Gastrocnemius medialis (tissue), 4 donors: ENCODE measurements at regions not wholly inside any gene's neighbourhood (a gene's known extent, or its start where the extent isn't known, plus 50 kb on each side); places are given as distances from the start of the nearest gene placed in this dataset.

Experiments
- ATAC-seq, 2 donors: fragments of 150-250 bp; one replicate each; pipeline ENCODE4 v1.9.1; 2016
- DNase-seq, 2 donors: peaks; one replicate each; pipeline ENCODE4 v3.0.0-alpha.2; 2019
- H3K27ac ChIP-seq, 4 donors: fragments of 200-600 bp; sonication (generic); 1 replicate in 1 of 4; 2 replicates in 3 of 4; pipeline ENCODE4 v1.5.1; 2016 to 2018; ENCODE audit warnings: mild to moderate bottlenecking in 2 of 4, moderate library complexity in 1 of 4
- H3K27me3 ChIP-seq, 3 donors: fragments of 200-600 bp; sonication (generic) in 2 of 3; 1 replicate in 1 of 3; 2 replicates in 2 of 3; pipeline versions ENCODE4 v1.5.1 to v1.6.0; 2016 to 2019; ENCODE audit warnings: mild to moderate bottlenecking in 1 of 3, moderate library complexity in 1 of 3
- H3K36me3 ChIP-seq, 2 donors: fragments of 200-600 bp; sonication (generic) in 1 of 2; one replicate each; pipeline ENCODE4 v1.5.1; 2017 to 2018
- H3K4me1 ChIP-seq, 2 donors: fragments of 200-600 bp; sonication (generic) in 1 of 2; one replicate each; pipeline ENCODE4 v1.5.1; 2016 to 2017; ENCODE audit warnings: mild to moderate bottlenecking in 2 of 2
- H3K4me3 ChIP-seq, 4 donors: fragments of 200-600 bp; sonication (generic) in 3 of 4; 1 replicate in 1 of 4; 2 replicates in 3 of 4; pipeline ENCODE4 v1.5.1; 2016 to 2019; ENCODE audit warnings: mild to moderate bottlenecking in 2 of 4
- H3K9me3 ChIP-seq, 3 donors: fragments of 200-600 bp; sonication (generic) in 2 of 3; 1 replicate in 1 of 3; 2 replicates in 2 of 3; pipeline ENCODE4 v1.5.1; 2016 to 2019
- POLR2A ChIP-seq, 2 donors: fragments of 450-650 bp; IDR thresholded peaks; one replicate each; pipeline ENCODE4 v1.6.1; 2017; ENCODE audit warnings: antibody characterized with exemption in 2 of 2, mild to moderate bottlenecking in 2 of 2, moderate library complexity in 2 of 2
- in situ Hi-C, 4 donors: fragments of 200-750 bp; cut with MboI; loops; one replicate each; pipeline versions ENCODE4 v1.15.0 to v1.8.0; 2017; ENCODE audit warnings: low sequenced_read_pairs in 4 of 4
- intact Hi-C: fragments of 100-400 bp; cut with DNase I; formaldehyde crosslinking; loops from one replicate; pipeline ENCODE4 v1.15.1; 2023; ENCODE audit warnings: low total_unique reads
- TF ChIP-seq, protein P1 (sequence below), 5 experiments: fragments of 450-650 bp in 3 of 5; fragments of 200-600 bp in 2 of 5; sonication (generic) in 2 of 5; IDR thresholded peaks in 4 of 5; conservative IDR thresholded peaks in 1 of 5; 1 replicate in 4 of 5; 2 replicates in 1 of 5; pipeline ENCODE4 v1.5.1; 2016 to 2019; ENCODE audit warnings: antibody characterized with exemption in 5 of 5, mild to moderate bottlenecking in 3 of 5, moderate library complexity in 3 of 5

DNA sequence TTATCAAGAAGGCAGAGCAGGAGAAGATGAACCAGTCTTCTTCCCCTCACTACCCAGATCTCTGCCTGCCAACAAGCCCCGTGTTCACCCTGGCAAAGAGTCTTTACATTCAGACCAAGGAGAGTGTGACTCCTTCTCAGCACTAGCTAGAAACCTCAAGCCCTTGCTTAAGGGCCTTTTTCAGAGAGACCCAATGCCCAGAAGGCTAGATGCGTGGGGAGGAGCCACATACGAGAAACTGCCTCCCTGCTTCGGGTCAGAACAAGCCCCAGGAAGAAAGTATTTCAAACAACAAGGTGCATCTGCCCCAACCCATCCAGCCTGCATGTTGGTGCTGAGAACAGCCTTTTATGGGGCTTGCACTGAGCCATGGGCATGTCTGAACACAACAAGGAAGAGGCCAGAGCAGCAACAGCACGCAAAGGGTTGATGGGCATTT lies 152.7 kb upstream of the CAMK1G start:
- ATAC-seq = no peak
- H3K27me3 ChIP-seq = no peaks in the 10 kb centered on the region
- H3K36me3 ChIP-seq = no peaks in the 10 kb centered on the region
- H3K27ac ChIP-seq = no peak overlapping the region
- intact Hi-C loops (no loop called here), in situ Hi-C loops (no loop called here)
- H3K4me3 ChIP-seq = no peak overlapping the region
- TF ChIP-seq, protein P1, sequence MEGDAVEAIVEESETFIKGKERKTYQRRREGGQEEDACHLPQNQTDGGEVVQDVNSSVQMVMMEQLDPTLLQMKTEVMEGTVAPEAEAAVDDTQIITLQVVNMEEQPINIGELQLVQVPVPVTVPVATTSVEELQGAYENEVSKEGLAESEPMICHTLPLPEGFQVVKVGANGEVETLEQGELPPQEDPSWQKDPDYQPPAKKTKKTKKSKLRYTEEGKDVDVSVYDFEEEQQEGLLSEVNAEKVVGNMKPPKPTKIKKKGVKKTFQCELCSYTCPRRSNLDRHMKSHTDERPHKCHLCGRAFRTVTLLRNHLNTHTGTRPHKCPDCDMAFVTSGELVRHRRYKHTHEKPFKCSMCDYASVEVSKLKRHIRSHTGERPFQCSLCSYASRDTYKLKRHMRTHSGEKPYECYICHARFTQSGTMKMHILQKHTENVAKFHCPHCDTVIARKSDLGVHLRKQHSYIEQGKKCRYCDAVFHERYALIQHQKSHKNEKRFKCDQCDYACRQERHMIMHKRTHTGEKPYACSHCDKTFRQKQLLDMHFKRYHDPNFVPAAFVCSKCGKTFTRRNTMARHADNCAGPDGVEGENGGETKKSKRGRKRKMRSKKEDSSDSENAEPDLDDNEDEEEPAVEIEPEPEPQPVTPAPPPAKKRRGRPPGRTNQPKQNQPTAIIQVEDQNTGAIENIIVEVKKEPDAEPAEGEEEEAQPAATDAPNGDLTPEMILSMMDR (IDR thresholded peaks at IDR 0.05 in 4 of 5, conservative IDR thresholded peaks at IDR 0.05 in 1 of 5) = no peak
- no peak for TF ChIP-seq POLR2A (IDR thresholded peaks at IDR 0.05)
- H3K4me1 ChIP-seq = no peaks in the 10 kb centered on the region
- H3K9me3 ChIP-seq = no peaks in the 10 kb centered on the region
- DNase-seq = no peak

DNA sequence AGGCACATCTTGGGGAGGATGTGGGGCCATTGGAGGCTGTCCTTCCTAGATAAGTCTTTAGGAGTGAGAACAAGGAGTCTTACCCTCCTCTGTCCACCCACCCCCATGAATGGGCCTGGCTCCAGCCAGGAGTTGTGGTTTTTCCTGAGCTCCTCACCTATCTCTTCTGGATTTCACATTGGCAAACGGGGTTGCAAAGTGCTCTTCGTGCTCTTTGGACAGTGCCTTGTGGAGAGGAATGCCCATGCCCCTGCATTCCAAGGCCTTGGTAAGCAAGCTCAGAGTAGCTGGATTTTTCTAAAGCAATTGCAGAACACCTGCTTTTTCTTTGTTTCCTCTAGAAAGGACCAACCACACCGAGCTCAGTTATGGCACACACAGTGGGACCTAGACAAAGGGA lies 152.1 kb upstream of the CAMK1G start:
- ATAC-seq (no peak), DNase-seq (no peak)
- intact Hi-C loops = no loop called here
- Histone ChIP-seq H3K27me3 (no peaks in the 10 kb centered on the region), H3K4me3 (no peak overlapping the region), H3K4me1 (no peaks in the 10 kb centered on the region), H3K9me3 (no peaks in the 10 kb centered on the region), H3K27ac (no peak overlapping the region), H3K36me3 (no peaks in the 10 kb centered on the region)
- no peak for TF ChIP-seq POLR2A (IDR thresholded peaks at IDR 0.05)
- TF ChIP-seq, protein P1 (IDR thresholded peaks at IDR 0.05 in 4 of 5, conservative IDR thresholded peaks at IDR 0.05 in 1 of 5) = no peak
- in situ Hi-C loops = no loop called here

DNA sequence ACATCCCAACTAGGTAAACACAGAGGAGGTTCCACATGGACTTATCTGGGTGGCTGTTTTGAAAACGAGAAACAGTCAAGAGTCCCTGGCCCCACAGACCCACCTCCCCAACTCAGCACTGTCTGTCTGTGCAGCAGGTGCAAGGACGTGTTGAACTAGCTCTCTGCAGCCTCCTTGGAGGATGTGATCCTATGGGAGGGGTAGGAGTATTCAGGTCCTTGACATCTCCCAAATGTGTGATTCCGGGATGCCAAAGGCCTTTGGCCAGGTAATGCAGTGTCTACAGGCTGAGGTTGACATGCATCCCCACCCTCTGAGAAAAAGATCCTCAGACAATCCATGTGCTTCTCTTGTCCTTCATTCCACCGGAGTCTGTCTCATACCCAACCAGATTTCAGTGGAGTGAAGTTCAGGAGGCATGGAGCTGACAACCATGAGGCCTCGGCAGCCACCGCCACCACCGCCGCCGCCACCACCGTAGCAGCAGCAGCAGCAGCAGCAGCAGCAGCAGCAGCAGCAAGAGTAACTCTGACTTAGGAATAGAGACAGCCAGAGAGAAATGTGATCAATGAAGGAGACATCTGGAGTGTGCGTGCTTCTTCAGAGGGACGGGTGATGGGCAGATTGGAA lies 151.6 kb upstream of the CAMK1G start:
- intact Hi-C loops = no loop called here
- H3K4me1 ChIP-seq = no peaks in the 10 kb centered on the region
- H3K9me3 ChIP-seq = no peaks in the 10 kb centered on the region
- no peaks in the 10 kb centered on the region for H3K36me3 ChIP-seq
- no peaks in the 10 kb centered on the region for H3K27me3 ChIP-seq
- H3K4me3 ChIP-seq = no peak overlapping the region
- TF ChIP-seq, protein P1 (IDR thresholded peaks at IDR 0.05 in 4 of 5, conservative IDR thresholded peaks at IDR 0.05 in 1 of 5) = no peak
- TF ChIP-seq POLR2A (IDR thresholded peaks at IDR 0.05) = no peak
- DNase-seq (no peak), ATAC-seq (no peak)
- H3K27ac ChIP-seq = no peak overlapping the region
- in situ Hi-C loops = no loop called here

DNA sequence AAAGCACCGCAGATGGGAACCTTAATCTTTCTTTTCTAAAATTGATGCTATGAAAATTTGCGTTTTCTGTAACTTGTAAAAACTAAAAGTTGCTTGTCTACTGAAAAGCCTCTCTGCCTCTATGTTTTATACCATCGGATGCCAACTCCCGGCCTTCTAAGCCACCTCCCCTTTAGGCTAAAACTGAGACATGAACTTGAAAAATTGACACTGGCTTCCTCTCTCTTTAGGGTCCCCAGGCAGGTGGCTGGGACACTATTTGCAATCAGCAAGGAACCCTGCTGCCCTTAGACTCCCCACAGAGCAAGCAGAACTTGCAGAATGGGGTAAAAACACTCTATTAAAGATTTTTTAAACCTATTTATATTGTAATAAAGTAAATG lies 151.1 kb upstream of the CAMK1G start:
- Histone ChIP-seq H3K4me1 (no peaks in the 10 kb centered on the region), H3K4me3 (no peak overlapping the region), H3K27me3 (no peaks in the 10 kb centered on the region), H3K36me3 (no peaks in the 10 kb centered on the region), H3K9me3 (no peaks in the 10 kb centered on the region), H3K27ac (no peak overlapping the region)
- intact Hi-C loops = no loop called here
- in situ Hi-C loops = no loop called here
- no peak for TF ChIP-seq POLR2A (IDR thresholded peaks at IDR 0.05)
- no peak for DNase-seq
- no peak for ATAC-seq

DNA sequence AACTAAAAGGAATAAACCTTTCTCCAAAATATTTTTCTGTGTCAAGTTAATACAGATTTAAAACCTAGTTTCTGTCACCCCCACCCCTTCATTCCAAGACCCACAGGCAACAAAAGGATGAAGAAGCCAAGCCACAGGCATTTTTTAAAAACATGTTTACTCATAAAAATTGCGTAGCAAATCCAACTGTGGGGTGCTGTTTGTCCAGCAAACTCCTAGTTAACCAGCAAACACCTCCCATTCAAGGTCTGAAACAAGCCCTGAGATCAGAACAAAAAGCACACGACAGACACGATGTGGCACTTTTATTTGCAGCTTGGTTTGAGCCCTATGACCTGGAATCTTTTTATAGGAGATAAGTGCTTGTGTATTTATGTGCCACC lies 149.9 kb upstream of the CAMK1G start:
- H3K4me3 ChIP-seq = no peak overlapping the region
- H3K4me1 ChIP-seq = no peaks in the 10 kb centered on the region
- no peak for TF ChIP-seq POLR2A (IDR thresholded peaks at IDR 0.05)
- intact Hi-C loops = no loop called here
- in situ Hi-C loops = no loop called here
- ATAC-seq (no peak), DNase-seq (no peak)
- no peaks in the 10 kb centered on the region for H3K27me3 ChIP-seq
- no peak overlapping the region for H3K27ac ChIP-seq
- no peaks in the 10 kb centered on the region for H3K36me3 ChIP-seq
- H3K9me3 ChIP-seq = no peaks in the 10 kb centered on the region

DNA sequence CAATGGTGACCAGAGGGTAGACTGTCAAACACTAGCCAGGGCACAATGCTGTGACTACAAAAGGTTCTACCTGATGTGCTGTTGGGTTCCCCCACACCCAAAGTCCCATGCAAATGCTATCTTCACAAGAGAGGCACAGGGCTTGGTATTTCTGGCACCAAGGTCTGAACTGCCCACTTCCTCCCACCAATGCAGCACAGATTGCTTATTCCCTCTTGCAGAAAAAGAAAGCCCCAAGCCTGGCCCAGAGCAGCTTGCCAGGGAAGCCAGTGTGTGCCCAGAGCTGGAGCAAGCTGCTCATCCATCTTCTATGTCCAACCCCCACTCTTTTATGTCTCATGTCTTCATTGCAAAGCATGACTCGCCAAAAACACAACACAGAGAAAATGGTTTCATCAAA lies 149.4 kb upstream of the CAMK1G start:
- Histone ChIP-seq H3K4me1 (no peaks in the 10 kb centered on the region), H3K27me3 (no peaks in the 10 kb centered on the region), H3K27ac (no peak overlapping the region), H3K4me3 (no peak overlapping the region), H3K36me3 (no peaks in the 10 kb centered on the region), H3K9me3 (no peaks in the 10 kb centered on the region)
- in situ Hi-C loops (no loop called here), intact Hi-C loops (no loop called here)
- DNase-seq (no peak), ATAC-seq (no peak)
- TF ChIP-seq, protein P1 (IDR thresholded peaks at IDR 0.05 in 4 of 5, conservative IDR thresholded peaks at IDR 0.05 in 1 of 5) = no peak
- no peak for TF ChIP-seq POLR2A (IDR thresholded peaks at IDR 0.05)
